NCI-H69 (cell line): ENCODE measurements at regions not wholly inside any gene's neighbourhood (a gene's known extent, or its start where the extent isn't known, plus 50 kb on each side); places are given as distances from the start of the nearest gene placed in this dataset.
"Not testable (repeated sequence)": the region's sequence is repeated elsewhere in the genome, so short reads cannot be mapped to it uniquely, and the experiment has no call there.

Experiments
- DNase-seq: peaks from one replicate; lab custom pipeline; 2025; lab: John Stamatoyannopoulos, UW

DNA sequence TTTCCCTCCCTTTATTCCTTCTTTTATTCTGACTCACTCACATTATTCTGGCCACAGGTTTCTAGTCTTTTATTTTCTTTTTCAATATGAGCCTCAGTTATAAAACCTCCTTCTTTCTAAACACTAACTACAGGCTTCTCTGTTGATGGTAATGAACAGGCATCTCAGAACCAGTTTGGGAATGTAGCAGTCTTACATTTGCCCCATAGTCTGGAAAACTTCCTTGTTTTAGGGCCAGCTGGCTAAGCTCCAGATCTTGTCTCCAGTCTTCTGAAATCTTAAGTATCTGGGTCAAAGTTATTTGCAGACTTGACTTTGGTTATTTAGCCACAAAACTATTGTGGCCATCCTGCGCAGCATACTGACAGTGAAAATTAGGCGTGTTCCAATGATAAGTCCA, 97.0 kb upstream of the MAN1A1 start:
- no peak for DNase-seq

GRCh38 chr6:119446115-119446554, 96.6 kb upstream of the MAN1A1 start:
- peak; percentile 40 for DNase-seq

GRCh38 chr6:119445666-119446065, 96.1 kb upstream of the MAN1A1 start:
- DNase-seq, result no peak

GRCh38 chr6:119444642-119445557, 95.3 kb upstream of the MAN1A1 start:
- no peak for DNase-seq

- DNase-seq, result no peak
These were observed 94.6 kb upstream of the MAN1A1 start for GRCh38 chr6:119443993-119444641.

GRCh38 chr6:119442776-119443184, 93.2 kb upstream of the MAN1A1 start:
- peak; percentile 58 for DNase-seq

DNA sequence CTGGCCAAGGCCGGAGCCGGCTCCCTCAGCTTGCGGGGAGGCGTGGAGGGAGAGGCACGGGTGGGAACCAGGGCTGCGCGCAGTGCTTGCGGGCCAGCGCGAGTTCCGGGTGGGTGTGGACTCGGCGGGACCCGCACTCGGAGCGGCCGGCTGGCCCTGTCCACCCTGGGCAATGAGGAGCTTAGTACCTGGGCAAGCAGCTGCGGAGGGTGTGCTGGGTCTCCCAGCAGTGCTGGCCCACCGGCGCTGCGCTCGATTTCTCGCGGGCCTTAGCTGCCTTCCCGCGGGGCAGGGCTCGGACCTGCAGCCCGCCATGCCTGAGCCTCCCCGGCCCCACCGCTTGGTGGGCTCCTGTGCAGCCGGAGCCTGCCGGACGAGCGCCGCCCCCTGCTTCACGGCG, 91.4 kb upstream of the MAN1A1 start:
- DNase-seq, result no peak

DNA sequence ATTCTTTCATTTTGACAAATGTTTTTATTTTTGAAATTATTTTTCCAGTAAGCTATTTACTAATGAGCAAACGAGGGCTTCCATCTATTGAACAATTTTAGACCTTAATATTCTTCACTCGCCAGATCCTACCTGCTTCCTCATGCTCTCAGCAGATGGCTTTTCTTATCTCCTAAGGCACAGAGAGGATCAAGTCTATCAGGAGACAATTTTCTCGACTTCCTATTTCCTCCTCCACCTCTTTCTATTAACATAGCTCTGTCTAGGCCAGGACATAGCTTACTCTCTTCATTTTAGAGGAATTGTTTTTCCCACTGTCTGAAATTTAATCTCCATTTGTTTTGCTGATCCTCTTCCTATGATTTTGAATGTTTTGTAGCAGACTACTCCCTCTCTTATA, 87.0 kb upstream of the MAN1A1 start:
- no peak for DNase-seq

DNA sequence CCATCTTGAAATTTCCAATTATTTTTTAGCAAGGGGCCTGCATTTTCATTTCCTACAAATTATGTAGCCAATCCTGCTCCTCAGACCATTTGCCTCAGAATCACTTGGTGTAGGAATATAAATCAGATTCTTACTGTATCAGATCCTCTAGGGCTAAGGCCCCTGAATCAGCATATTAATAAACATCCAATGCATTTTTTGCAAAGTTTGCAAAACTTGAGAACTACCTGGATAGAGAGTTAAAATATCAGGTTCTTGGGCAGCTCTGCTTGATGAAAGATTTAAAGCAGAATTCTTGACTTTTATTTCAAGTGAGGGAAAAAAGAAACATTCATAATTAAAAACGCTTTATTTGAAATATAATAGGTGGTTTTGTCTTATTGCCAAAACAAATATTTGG, 82.2 kb upstream of the MAN1A1 start:
- no peak for DNase-seq

DNA sequence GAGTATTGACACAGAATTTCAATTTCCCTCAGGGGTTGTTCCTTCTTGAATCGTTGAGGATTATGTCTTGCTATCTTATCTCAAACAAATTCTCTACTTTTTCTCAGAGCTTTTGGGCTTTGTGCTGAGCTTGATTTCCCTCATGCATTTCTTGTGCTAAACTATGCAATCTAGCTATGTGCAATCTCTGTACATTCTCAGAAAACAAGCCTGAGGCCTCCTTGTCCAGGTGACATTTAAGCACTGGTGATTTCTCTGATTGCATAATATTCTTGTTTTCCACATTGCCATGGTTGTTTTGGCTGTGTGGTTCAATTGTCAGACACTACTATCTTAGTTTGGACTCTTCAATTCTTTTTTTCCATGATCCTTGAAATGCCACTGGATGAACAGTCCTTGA, 81.2 kb upstream of the MAN1A1 start:
- DNase-seq, result no peak

DNA sequence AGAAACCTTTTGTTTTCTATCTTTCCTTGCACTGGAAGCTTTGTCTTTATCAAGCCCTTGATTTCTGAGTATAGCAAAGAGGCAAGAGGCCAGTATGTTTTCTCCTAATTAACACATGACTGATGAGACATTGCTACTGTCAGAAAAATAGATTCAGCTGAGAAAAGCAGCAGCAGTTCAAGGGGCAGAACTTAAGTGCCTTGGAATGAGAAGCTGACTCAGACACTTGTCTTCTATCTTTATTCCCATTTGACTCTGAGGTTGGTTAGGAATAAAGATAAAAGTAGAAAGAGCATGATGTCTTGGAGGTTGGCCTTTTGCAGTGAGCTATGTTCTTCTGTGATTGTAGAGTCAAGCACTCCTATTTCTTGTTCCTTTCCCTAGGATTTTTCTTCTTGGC, 79.1 kb upstream of the MAN1A1 start:
- DNase-seq, result no peak

- peak; percentile 31 for DNase-seq
These were observed 77.1 kb upstream of the MAN1A1 start for GRCh38 chr6:119426619-119427018.

DNA sequence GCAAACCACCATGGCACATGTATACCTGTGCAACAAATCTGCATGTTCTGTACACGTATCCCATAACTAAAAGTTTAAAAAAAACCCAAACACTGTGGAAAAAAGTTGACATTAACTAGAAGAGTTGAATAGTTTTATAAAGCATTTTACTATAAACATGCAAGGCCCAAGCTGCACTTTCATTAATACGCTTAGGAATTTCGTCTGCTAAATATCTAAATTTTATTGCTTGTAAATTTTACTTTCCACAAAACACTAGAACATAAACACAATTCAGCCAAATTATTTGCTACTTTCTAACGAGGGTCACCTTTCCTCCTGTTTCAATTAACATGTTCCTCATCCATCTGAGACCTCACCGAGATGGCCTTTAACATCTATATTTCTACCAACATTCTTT, 74.4 kb upstream of the MAN1A1 start:
- no peak for DNase-seq

DNA sequence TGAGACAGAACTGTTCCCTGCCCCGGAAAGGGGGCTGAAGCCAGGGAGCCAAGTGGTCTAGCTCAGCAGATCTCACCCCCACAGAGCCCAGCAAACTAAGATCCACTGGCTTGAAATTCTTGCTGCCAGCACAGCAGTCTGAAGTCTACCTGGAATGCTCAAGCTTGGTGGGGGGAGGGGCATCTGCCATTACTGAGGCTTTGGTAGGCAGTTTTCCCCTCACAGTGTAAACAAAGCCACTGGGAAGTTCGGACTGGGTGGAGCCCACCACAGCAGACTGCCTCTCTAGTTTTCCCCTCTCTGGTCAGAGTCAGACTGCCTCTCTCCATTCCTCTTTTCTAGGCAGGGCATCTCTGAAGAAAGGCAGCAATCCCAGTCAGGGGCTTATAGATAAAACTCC, 68.5 kb upstream of the MAN1A1 start:
- not testable (repeated sequence) for DNase-seq

DNA sequence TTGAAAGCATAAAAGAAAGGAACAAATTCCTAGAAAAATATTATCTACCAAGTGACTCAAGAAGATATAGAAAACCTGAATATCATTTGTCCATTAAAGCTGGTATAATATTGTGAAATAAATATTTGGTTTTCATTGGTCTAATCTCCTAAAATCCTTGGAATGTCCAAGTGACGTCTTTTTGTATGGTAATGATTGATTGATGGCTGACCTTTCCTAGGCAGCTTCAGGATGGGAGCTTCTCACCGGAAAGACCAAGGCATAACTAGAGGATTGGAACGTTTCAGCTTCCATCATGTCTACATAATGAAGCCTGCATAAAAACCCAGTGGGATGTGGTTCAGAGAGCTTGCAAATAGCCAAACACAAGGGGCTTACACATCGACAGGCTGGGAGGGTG, 57.6 kb upstream of the MAN1A1 start:
- DNase-seq, result no peak

GRCh38 chr6:119405114-119405513, 55.6 kb upstream of the MAN1A1 start:
- DNase-seq, result not testable (repeated sequence)
